ENCODE measurements at regions not wholly inside any gene's neighbourhood (a gene's known extent, or its start where the extent isn't known, plus 50 kb on each side); places are given as distances from the start of the nearest gene placed in this dataset.

- intact Hi-C loops (cut with micrococcal nuclease; ENCODE audit: unreplicated experiment), result no loop called here
- Mint-ChIP-seq H3K36me3 (ENCODE audit: insufficient read depth, unreplicated experiment) (no peaks in the 10 kb centered on the region), H3K4me1 (ENCODE audit: low read depth, unreplicated experiment) (no peaks in the 10 kb centered on the region), H3K4me3 (ENCODE audit: unreplicated experiment) (no peak overlapping the region), H3K27ac (ENCODE audit: unreplicated experiment) (no peak overlapping the region), H3K27me3 (ENCODE audit: insufficient read depth, unreplicated experiment) (no peaks in the 10 kb centered on the region), H3K9me3 (ENCODE audit: unreplicated experiment) (no peaks in the 10 kb centered on the region)
- TF ChIP-seq, protein P1, sequence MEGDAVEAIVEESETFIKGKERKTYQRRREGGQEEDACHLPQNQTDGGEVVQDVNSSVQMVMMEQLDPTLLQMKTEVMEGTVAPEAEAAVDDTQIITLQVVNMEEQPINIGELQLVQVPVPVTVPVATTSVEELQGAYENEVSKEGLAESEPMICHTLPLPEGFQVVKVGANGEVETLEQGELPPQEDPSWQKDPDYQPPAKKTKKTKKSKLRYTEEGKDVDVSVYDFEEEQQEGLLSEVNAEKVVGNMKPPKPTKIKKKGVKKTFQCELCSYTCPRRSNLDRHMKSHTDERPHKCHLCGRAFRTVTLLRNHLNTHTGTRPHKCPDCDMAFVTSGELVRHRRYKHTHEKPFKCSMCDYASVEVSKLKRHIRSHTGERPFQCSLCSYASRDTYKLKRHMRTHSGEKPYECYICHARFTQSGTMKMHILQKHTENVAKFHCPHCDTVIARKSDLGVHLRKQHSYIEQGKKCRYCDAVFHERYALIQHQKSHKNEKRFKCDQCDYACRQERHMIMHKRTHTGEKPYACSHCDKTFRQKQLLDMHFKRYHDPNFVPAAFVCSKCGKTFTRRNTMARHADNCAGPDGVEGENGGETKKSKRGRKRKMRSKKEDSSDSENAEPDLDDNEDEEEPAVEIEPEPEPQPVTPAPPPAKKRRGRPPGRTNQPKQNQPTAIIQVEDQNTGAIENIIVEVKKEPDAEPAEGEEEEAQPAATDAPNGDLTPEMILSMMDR (IDR thresholded peaks at IDR 0.05; ENCODE audit: insufficient read depth in 1 of 2, low read depth in 1 of 2, low read length in 1 of 2, severe bottlenecking in 1 of 2, unreplicated experiment in 1 of 2), result no peak
- no TSS peak for BruUV-seq (replicated peaks)
- H3K36me3 ChIP-seq (ENCODE audit: control insufficient read depth, insufficient read depth, low read length), result no peaks in the 10 kb centered on the region
- H3K4me1 ChIP-seq, result no peaks in the 10 kb centered on the region
- no peaks in the 10 kb centered on the region for H3K27me3 ChIP-seq (replicated peaks; ENCODE audit: control insufficient read depth, insufficient read depth, low read length)
- CTCF ChIA-PET, result no interaction called here
- no peaks in the 10 kb centered on the region; the same call in 1 of the 2 replicates for H3K9me3 ChIP-seq
- no peak for DNase-seq
- no peak overlapping the region for H3K4me3 ChIP-seq (ENCODE audit: low read depth, low read length)
- POLR2A ChIA-PET, result no interaction called here
Observed at GRCh38 chr4:115418635-115419396, 305.4 kb upstream of the NDST4 start.

DNA sequence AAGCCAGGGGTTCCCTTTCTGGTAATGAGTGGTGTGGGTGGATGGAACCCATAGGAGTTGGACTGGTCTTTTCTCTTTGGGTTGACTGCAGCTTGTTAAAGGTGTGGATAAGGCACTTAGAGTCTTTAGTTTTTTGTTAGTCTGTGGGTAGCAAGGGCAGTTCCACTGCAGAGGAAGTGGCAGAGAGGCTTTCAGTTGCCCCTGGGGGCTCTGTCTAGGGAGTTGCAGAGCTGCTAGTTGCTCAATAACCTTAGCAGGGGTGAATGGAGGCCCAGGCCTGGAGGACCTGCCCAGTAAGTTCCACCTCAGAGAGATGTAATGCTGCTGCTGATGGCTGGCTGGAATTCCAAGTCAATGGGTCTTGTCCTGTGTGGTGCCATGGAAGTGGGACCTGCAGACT is 282.6 kb upstream of the NDST4 start:
- Mint-ChIP-seq H3K27me3 (ENCODE audit: insufficient read depth, unreplicated experiment) (no peaks in the 10 kb centered on the region), H3K4me1 (ENCODE audit: low read depth, unreplicated experiment) (no peaks in the 10 kb centered on the region), H3K36me3 (ENCODE audit: insufficient read depth, unreplicated experiment) (no peaks in the 10 kb centered on the region), H3K9me3 (ENCODE audit: unreplicated experiment) (no peaks in the 10 kb centered on the region), H3K4me3 (ENCODE audit: unreplicated experiment) (no peak overlapping the region), H3K27ac (ENCODE audit: unreplicated experiment) (no peak overlapping the region)
- ChIA-PET POLR2A (no interaction called here), CTCF (no interaction called here)
- no peaks in the 10 kb centered on the region for H3K4me1 ChIP-seq
- H3K4me3 ChIP-seq (ENCODE audit: low read depth, low read length), result no peak overlapping the region
- H3K27me3 ChIP-seq (replicated peaks; ENCODE audit: control insufficient read depth, insufficient read depth, low read length), result no peaks in the 10 kb centered on the region
- BruUV-seq (replicated peaks), result no TSS peak
- intact Hi-C loops (cut with micrococcal nuclease; ENCODE audit: unreplicated experiment), result no loop called here
- H3K9me3 ChIP-seq, result no peaks in the 10 kb centered on the region
- no peaks in the 10 kb centered on the region for H3K36me3 ChIP-seq (ENCODE audit: control insufficient read depth, insufficient read depth, low read length)
- no peak for DNase-seq
- TF ChIP-seq, protein P1 (IDR thresholded peaks at IDR 0.05; ENCODE audit: insufficient read depth in 1 of 2, low read depth in 1 of 2, low read length in 1 of 2, severe bottlenecking in 1 of 2, unreplicated experiment in 1 of 2), result no peak

DNA sequence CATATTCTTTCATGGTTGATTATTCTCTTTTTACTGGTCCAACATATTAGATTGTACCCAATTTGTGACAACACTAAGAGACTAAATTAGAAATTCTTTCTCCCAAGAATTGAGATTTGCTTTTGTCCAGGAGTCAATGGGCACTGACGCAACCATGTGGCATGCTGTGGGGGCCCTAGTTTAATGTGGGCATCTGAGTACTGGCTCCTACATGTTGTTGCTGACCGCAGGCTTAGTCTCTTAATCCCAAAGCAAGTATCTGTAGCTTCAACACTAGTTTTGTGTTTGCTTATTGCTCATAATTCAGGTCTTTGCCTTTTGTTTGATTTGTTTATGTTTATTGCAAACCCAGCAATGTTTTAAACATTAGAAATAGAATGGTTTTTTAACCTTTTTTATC is 263.4 kb upstream of the NDST4 start:
- CTCF ChIA-PET, result no interaction called here
- Mint-ChIP-seq H3K36me3 (ENCODE audit: insufficient read depth, unreplicated experiment) (no peaks in the 10 kb centered on the region), H3K27me3 (ENCODE audit: insufficient read depth, unreplicated experiment) (no peaks in the 10 kb centered on the region), H3K4me1 (ENCODE audit: low read depth, unreplicated experiment) (no peaks in the 10 kb centered on the region), H3K27ac (ENCODE audit: unreplicated experiment) (no peak overlapping the region), H3K9me3 (ENCODE audit: unreplicated experiment) (no peaks in the 10 kb centered on the region), H3K4me3 (ENCODE audit: unreplicated experiment) (no peak overlapping the region)
- Histone ChIP-seq H3K27me3 (replicated peaks; ENCODE audit: control insufficient read depth, insufficient read depth, low read length) (no peaks in the 10 kb centered on the region), H3K36me3 (ENCODE audit: control insufficient read depth, insufficient read depth, low read length) (no peaks in the 10 kb centered on the region), H3K9me3 (no peaks in the 10 kb centered on the region), H3K4me1 (no peaks in the 10 kb centered on the region), H3K4me3 (ENCODE audit: low read depth, low read length) (no peak overlapping the region)
- no TSS peak for BruUV-seq (replicated peaks)
- intact Hi-C loops (cut with micrococcal nuclease; ENCODE audit: unreplicated experiment), result no loop called here
- POLR2A ChIA-PET, result no interaction called here
- TF ChIP-seq, protein P1 (IDR thresholded peaks at IDR 0.05; ENCODE audit: insufficient read depth in 1 of 2, low read depth in 1 of 2, low read length in 1 of 2, severe bottlenecking in 1 of 2, unreplicated experiment in 1 of 2), result no peak
- no peak for DNase-seq
